ENCODE measurements at regions not wholly inside any gene's neighbourhood (a gene's known extent, or its start where the extent isn't known, plus 50 kb on each side); places are given as distances from the start of the nearest gene placed in this dataset.

DNA sequence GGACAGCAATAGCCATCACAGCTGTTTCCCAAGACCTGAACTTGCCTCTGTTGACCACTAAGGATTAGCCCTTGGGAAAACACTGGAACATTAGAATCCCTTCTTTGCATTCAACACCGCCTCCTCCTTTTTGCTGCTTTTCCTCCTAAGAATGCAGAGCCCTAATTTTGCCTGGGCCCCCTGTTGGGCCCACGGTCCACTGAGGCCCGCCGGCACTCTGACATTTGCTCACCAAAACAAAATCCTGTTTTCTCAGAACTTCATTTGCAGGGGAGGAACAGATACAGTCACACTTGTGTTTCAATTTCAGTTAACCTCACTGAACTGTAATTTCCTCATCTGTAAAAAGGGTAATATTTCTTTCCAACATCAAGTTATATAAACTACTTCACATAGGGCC lies 116.0 kb upstream of the JARID2 start:
- Mint-ChIP-seq H3K4me3 (ENCODE audit: unreplicated experiment) (no peak overlapping the region), H3K27me3 (ENCODE audit: unreplicated experiment) (no peaks in the 10 kb centered on the region), H3K36me3 (ENCODE audit: unreplicated experiment) (no peaks in the 10 kb centered on the region), H3K4me1 (ENCODE audit: unreplicated experiment) (peaks cover 5% of the 10 kb centered on the region), H3K27ac (ENCODE audit: unreplicated experiment) (no peak overlapping the region), H3K9me3 (ENCODE audit: unreplicated experiment) (no peaks in the 10 kb centered on the region)
- DNase-seq (ENCODE audit: extremely low spot score, unreplicated experiment), result no peak
- TF ChIP-seq, protein P1, sequence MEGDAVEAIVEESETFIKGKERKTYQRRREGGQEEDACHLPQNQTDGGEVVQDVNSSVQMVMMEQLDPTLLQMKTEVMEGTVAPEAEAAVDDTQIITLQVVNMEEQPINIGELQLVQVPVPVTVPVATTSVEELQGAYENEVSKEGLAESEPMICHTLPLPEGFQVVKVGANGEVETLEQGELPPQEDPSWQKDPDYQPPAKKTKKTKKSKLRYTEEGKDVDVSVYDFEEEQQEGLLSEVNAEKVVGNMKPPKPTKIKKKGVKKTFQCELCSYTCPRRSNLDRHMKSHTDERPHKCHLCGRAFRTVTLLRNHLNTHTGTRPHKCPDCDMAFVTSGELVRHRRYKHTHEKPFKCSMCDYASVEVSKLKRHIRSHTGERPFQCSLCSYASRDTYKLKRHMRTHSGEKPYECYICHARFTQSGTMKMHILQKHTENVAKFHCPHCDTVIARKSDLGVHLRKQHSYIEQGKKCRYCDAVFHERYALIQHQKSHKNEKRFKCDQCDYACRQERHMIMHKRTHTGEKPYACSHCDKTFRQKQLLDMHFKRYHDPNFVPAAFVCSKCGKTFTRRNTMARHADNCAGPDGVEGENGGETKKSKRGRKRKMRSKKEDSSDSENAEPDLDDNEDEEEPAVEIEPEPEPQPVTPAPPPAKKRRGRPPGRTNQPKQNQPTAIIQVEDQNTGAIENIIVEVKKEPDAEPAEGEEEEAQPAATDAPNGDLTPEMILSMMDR (IDR thresholded peaks at IDR 0.05), result no peak

DNA sequence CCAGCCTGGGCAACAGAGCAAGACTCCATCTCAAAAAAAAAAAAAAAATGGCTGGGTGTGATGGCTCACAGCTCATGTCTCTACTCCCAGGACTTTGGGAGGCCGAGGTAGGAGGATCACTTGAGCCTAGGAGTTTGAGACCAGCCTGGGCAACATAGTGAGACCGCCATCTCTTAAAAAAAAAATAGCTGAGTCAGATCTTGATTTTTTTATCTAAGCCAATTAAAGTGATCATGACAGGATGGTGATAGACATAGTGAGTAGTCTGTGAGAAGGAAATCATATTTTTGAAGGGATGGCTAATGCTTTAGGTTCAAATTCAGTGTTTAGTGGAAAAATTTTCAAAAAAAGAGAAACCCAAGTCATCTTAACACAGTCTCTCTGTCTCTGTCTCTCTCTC lies 114.6 kb upstream of the JARID2 start:
- Mint-ChIP-seq H3K4me3 (ENCODE audit: unreplicated experiment) (no peak overlapping the region), H3K9me3 (ENCODE audit: unreplicated experiment) (no peaks in the 10 kb centered on the region), H3K4me1 (ENCODE audit: unreplicated experiment) (peaks cover 5% of the 10 kb centered on the region), H3K36me3 (ENCODE audit: unreplicated experiment) (no peaks in the 10 kb centered on the region), H3K27me3 (ENCODE audit: unreplicated experiment) (no peaks in the 10 kb centered on the region), H3K27ac (ENCODE audit: unreplicated experiment) (no peak overlapping the region)
- TF ChIP-seq, protein P1 (IDR thresholded peaks at IDR 0.05), result no peak
- no peak for DNase-seq (ENCODE audit: extremely low spot score, unreplicated experiment)

DNA sequence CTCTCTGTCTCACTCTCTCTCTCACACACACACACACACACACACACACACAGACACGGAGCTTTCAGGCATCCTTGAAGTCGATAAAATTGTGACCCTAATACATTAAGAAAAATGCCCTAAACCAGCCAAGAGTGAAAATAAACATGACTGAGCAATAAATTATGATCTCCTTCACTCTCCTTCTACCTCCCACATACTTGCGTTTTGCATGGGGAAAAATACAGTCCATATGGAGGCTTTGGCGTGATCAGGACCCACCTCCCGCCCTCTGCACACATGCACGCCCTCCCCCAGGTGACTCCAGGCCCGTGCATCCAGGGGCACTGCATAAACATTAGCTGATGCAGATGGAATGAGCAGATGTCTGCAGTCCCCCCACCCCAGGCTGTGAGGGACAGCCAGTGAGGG lies 114.2 kb upstream of the JARID2 start:
- Mint-ChIP-seq H3K9me3 (ENCODE audit: unreplicated experiment) (no peaks in the 10 kb centered on the region), H3K27ac (ENCODE audit: unreplicated experiment) (no peak overlapping the region), H3K27me3 (ENCODE audit: unreplicated experiment) (no peaks in the 10 kb centered on the region), H3K4me3 (ENCODE audit: unreplicated experiment) (no peak overlapping the region), H3K36me3 (ENCODE audit: unreplicated experiment) (no peaks in the 10 kb centered on the region), H3K4me1 (ENCODE audit: unreplicated experiment) (peaks cover 5% of the 10 kb centered on the region)
- TF ChIP-seq, protein P1 (IDR thresholded peaks at IDR 0.05), result no peak
- DNase-seq (ENCODE audit: extremely low spot score, unreplicated experiment), result no peak

DNA sequence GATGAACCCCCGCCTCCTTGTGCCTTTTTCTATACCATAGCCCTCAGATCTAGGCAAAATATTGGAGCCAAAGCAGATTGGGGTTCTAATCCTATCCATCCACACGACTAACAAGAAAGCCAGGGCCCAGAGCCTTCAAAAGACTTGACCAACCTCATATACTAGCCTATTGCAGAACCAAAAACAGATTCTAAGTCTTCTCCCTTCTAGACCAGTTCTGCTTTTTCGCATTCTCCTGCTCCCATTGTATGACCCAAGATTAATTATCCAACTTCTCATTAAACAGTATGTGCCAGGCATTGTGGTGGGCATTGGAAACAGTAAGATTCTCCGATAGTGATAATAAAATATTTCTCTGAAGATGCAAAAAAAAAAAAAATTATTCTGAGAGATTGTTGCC lies 113.7 kb upstream of the JARID2 start:
- H3K36me3 Mint-ChIP-seq (ENCODE audit: unreplicated experiment), result no peaks in the 10 kb centered on the region
- H3K27me3 Mint-ChIP-seq (ENCODE audit: unreplicated experiment), result no peaks in the 10 kb centered on the region
- TF ChIP-seq, protein P1 (IDR thresholded peaks at IDR 0.05), result no peak
- H3K4me1 Mint-ChIP-seq (ENCODE audit: unreplicated experiment), result peaks cover 5% of the 10 kb centered on the region
- H3K4me3 Mint-ChIP-seq (ENCODE audit: unreplicated experiment), result no peak overlapping the region
- DNase-seq (ENCODE audit: extremely low spot score, unreplicated experiment), result no peak
- H3K9me3 Mint-ChIP-seq (ENCODE audit: unreplicated experiment), result no peaks in the 10 kb centered on the region
- H3K27ac Mint-ChIP-seq (ENCODE audit: unreplicated experiment), result no peak overlapping the region

DNA sequence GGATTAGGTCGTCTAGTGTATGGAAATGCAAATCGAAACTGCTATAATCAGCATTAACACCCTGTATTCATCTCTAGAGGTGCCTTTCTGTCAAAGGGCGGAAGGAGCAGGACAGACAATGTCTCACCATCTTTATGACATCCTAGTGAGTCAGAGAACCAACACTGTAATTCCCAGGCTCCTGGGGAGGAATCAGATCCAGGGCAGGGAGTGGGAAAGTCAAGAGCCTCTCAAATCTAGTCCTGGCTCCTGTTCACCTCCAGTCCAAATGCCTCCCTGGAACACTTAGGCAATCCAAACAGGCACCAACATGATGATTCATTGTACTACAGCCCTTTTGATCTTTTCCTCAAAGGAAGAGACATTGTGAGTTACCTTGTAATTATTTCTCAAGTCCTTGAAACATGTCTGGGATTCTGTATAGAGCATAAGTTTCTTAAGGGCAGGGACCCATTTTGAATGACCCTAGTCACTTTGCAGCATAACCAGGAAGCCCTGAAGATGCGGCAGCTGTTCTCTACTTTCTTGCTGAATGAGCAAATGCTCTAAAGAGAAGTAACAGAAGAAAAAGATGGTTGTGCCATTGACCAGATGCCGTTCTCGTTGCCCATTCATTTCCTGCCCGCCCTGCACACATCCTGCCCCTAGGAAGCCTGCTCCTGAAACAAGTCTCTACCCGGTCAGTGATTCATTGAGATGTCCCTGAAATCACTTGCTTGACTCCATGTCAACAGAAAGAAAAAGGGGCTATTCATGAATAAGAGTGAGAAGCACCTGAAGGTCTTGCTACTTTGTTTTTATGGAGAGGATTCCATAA lies 112.8 kb upstream of the JARID2 start:
- no peaks in the 10 kb centered on the region for H3K27me3 Mint-ChIP-seq (ENCODE audit: unreplicated experiment)
- TF ChIP-seq, protein P1 (IDR thresholded peaks at IDR 0.05), result no peak
- H3K4me1 Mint-ChIP-seq (ENCODE audit: unreplicated experiment), result peaks cover 5% of the 10 kb centered on the region
- H3K36me3 Mint-ChIP-seq (ENCODE audit: unreplicated experiment), result no peaks in the 10 kb centered on the region
- DNase-seq (ENCODE audit: extremely low spot score, unreplicated experiment), result no peak
- no peaks in the 10 kb centered on the region for H3K9me3 Mint-ChIP-seq (ENCODE audit: unreplicated experiment)
- H3K4me3 Mint-ChIP-seq (ENCODE audit: unreplicated experiment), result no peak overlapping the region
- H3K27ac Mint-ChIP-seq (ENCODE audit: unreplicated experiment), result no peak overlapping the region

Data from osteocyte (in vitro differentiated cells).